ENCODE measurements at regions not wholly inside any gene's neighbourhood (a gene's known extent, or its start where the extent isn't known, plus 50 kb on each side); places are given as distances from the start of the nearest gene placed in this dataset.

DNA sequence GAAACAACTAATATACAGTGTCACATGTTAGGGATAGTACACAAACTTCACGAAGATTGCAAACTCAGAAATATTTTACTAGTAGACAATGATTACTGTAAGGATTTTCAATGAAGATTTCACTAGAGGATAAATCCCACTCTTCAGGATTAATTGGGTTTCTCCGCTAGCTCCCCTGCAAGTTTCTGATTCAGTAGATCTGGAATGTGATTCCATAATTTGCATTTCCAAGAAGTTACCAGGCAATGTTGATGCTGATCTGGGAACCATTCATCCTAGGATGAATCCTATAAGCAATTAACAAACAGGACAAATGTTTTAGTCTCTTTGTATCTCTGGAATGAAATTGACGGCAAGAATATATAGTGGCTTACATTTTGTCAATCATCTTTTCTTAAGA lies 272.4 kb downstream of the ALX1 start:
- H3K9me3 ChIP-seq (ENCODE audit: control insufficient read depth, insufficient read depth, low read depth, low read length), result no peaks in the 10 kb centered on the region
- no peak overlapping the region for H3K27ac ChIP-seq (ENCODE audit: insufficient read depth, low read length)
- peak in 1 of 2 donors; percentile 56 for DNase-seq (ENCODE audit: low read depth in 2 of 2)
- no peak overlapping the region for H3K4me3 ChIP-seq (replicated peaks in 1 of 4; ENCODE audit: control extremely low read depth in 1 of 4, insufficient read depth in 1 of 4, low read depth in 3 of 4, low read length in 4 of 4)
- no peaks in the 10 kb centered on the region for H4K20me1 ChIP-seq (ENCODE audit: control insufficient read depth, extremely low read depth, insufficient read depth, low read length)
- H3K4me1 ChIP-seq (ENCODE audit: control insufficient read depth, extremely low read depth, insufficient read depth, low read length), result no peaks in the 10 kb centered on the region
- H3K9ac ChIP-seq (ENCODE audit: insufficient read depth, low read length), result no peak overlapping the region
- no peaks in the 10 kb centered on the region for H3K36me3 ChIP-seq (ENCODE audit: control insufficient read depth, insufficient read depth, low read length)
- H3K4me2 ChIP-seq (ENCODE audit: extremely low read depth, insufficient read depth, low read length), result no peak overlapping the region
- H2AFZ ChIP-seq (ENCODE audit: low read length), result no peak overlapping the region
- no peaks in the 10 kb centered on the region for H3K79me2 ChIP-seq (ENCODE audit: control insufficient read depth, insufficient read depth, low read length)
- TF ChIP-seq EZH2 (IDR thresholded peaks at IDR 0.05; ENCODE audit: low read length, missing control alignments), result no peak
- TF ChIP-seq, protein P1, sequence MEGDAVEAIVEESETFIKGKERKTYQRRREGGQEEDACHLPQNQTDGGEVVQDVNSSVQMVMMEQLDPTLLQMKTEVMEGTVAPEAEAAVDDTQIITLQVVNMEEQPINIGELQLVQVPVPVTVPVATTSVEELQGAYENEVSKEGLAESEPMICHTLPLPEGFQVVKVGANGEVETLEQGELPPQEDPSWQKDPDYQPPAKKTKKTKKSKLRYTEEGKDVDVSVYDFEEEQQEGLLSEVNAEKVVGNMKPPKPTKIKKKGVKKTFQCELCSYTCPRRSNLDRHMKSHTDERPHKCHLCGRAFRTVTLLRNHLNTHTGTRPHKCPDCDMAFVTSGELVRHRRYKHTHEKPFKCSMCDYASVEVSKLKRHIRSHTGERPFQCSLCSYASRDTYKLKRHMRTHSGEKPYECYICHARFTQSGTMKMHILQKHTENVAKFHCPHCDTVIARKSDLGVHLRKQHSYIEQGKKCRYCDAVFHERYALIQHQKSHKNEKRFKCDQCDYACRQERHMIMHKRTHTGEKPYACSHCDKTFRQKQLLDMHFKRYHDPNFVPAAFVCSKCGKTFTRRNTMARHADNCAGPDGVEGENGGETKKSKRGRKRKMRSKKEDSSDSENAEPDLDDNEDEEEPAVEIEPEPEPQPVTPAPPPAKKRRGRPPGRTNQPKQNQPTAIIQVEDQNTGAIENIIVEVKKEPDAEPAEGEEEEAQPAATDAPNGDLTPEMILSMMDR (conservative IDR thresholded peaks at IDR 0.05 in 1 of 2, IDR thresholded peaks at IDR 0.05 in 1 of 2; ENCODE audit: low read depth in 1 of 2, low read length in 2 of 2), result no peak
- H3K27me3 ChIP-seq (ENCODE audit: control insufficient read depth, insufficient read depth, low read length), result no peaks in the 10 kb centered on the region

DNA sequence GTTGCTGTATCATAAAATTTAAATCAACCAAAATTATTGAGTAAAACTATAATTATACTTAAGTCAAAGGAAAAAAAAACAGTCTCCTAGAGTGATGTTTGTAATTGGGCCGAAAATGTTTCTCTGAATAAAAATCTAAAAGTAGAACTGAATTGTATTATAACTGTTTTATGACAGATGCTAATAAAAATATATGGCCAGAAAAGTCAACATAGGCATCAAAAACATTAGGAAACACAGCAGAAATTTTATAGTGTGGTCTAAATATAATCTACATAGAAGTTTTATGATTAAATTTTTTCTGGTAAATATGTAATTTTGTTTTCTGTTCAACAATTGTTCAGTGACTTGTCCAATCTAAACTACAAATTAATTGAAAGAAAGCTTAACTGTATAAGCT lies 277.8 kb downstream of the ALX1 start:
- H3K4me2 ChIP-seq (ENCODE audit: extremely low read depth, insufficient read depth, low read length), result no peak overlapping the region
- no peak for DNase-seq (ENCODE audit: low read depth in 2 of 2)
- H3K36me3 ChIP-seq (ENCODE audit: control insufficient read depth, insufficient read depth, low read length), result no peaks in the 10 kb centered on the region
- no peak overlapping the region for H2AFZ ChIP-seq (ENCODE audit: low read length)
- no peak for TF ChIP-seq EZH2 (IDR thresholded peaks at IDR 0.05; ENCODE audit: low read length, missing control alignments)
- TF ChIP-seq, protein P1 (conservative IDR thresholded peaks at IDR 0.05 in 1 of 2, IDR thresholded peaks at IDR 0.05 in 1 of 2; ENCODE audit: low read depth in 1 of 2, low read length in 2 of 2), result no peak
- no peak overlapping the region for H3K4me3 ChIP-seq (replicated peaks in 1 of 4; ENCODE audit: control extremely low read depth in 1 of 4, insufficient read depth in 1 of 4, low read depth in 3 of 4, low read length in 4 of 4)
- H3K27me3 ChIP-seq (ENCODE audit: control insufficient read depth, insufficient read depth, low read length), result no peaks in the 10 kb centered on the region
- H3K79me2 ChIP-seq (ENCODE audit: control insufficient read depth, insufficient read depth, low read length), result no peaks in the 10 kb centered on the region
- no peaks in the 10 kb centered on the region for H4K20me1 ChIP-seq (ENCODE audit: control insufficient read depth, extremely low read depth, insufficient read depth, low read length)
- no peaks in the 10 kb centered on the region for H3K4me1 ChIP-seq (ENCODE audit: control insufficient read depth, extremely low read depth, insufficient read depth, low read length)
- no peaks in the 10 kb centered on the region for H3K9me3 ChIP-seq (ENCODE audit: control insufficient read depth, insufficient read depth, low read depth, low read length)
- no peak overlapping the region for H3K27ac ChIP-seq (ENCODE audit: insufficient read depth, low read length)
- H3K9ac ChIP-seq (ENCODE audit: insufficient read depth, low read length), result no peak overlapping the region

DNA sequence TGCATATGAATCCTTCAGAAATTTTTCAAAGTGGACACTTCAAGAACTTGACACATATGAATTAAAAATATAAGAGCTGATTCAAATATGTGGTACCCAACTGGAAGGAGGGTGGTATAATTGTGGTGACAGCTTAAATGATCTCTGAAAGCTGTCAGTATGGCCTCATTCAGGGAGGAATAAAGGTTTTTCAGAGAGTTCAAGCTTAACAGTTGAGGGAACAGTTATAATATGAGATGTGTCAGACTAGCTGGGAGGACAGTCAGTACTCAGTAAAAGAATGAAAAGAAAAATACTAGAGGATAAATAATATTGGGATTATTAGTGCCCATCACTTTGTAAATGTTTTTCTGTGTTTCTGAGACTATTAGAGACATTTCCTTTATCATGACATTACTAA lies 277.5 kb downstream of the RASSF9 start:
- no peaks in the 10 kb centered on the region for H3K36me3 ChIP-seq (ENCODE audit: control insufficient read depth, insufficient read depth, low read length)
- no peak overlapping the region for H3K4me3 ChIP-seq (replicated peaks in 1 of 4; ENCODE audit: control extremely low read depth in 1 of 4, insufficient read depth in 1 of 4, low read depth in 3 of 4, low read length in 4 of 4)
- H4K20me1 ChIP-seq (ENCODE audit: control insufficient read depth, extremely low read depth, insufficient read depth, low read length), result no peaks in the 10 kb centered on the region
- no peaks in the 10 kb centered on the region for H3K79me2 ChIP-seq (ENCODE audit: control insufficient read depth, insufficient read depth, low read length)
- TF ChIP-seq, protein P1 (conservative IDR thresholded peaks at IDR 0.05 in 1 of 2, IDR thresholded peaks at IDR 0.05 in 1 of 2; ENCODE audit: low read depth in 1 of 2, low read length in 2 of 2), result no peak
- TF ChIP-seq EZH2 (IDR thresholded peaks at IDR 0.05; ENCODE audit: low read length, missing control alignments), result no peak
- H3K4me2 ChIP-seq (ENCODE audit: extremely low read depth, insufficient read depth, low read length), result no peak overlapping the region
- H3K27me3 ChIP-seq (ENCODE audit: control insufficient read depth, insufficient read depth, low read length), result no peaks in the 10 kb centered on the region
- H2AFZ ChIP-seq (ENCODE audit: low read length), result peak overlapping the region; percentile 20
- no peak for DNase-seq (ENCODE audit: low read depth in 2 of 2)
- H3K9me3 ChIP-seq (ENCODE audit: control insufficient read depth, insufficient read depth, low read depth, low read length), result no peaks in the 10 kb centered on the region
- no peak overlapping the region for H3K9ac ChIP-seq (ENCODE audit: insufficient read depth, low read length)
- no peaks in the 10 kb centered on the region for H3K4me1 ChIP-seq (ENCODE audit: control insufficient read depth, extremely low read depth, insufficient read depth, low read length)
- no peak overlapping the region for H3K27ac ChIP-seq (ENCODE audit: insufficient read depth, low read length)
